IMR-90 (cell line): ENCODE measurements at regions not wholly inside any gene's neighbourhood (a gene's known extent, or its start where the extent isn't known, plus 50 kb on each side); places are given as distances from the start of the nearest gene placed in this dataset.

Experiments used
- ATAC-seq: fragments of 200-7000 bp; cut with Tn5 transposase; 2 replicates; pipeline ENCODE4 v1.9.1; 2020; ENCODE audit warnings: low read depth, mild to moderate bottlenecking, moderate library complexity
- BruUV-seq: library from RNA; stranded (reverse); fragments of 400-500 nt; replicated peaks from 2 replicates; lab custom pipeline; 2021; lab: Mats Ljungman, UMichigan
- CTCF ChIA-PET: fragments of 300-600 bp; formaldehyde crosslinking; extraction: SDS; loops from one replicate; lab custom pipeline; 2021; ENCODE audit warnings: antibody characterized with exemption; lab: Yijun Ruan, JAX
- POLR2A ChIA-PET: fragments of 300-600 bp; sonication (Branson Sonifier 250); formaldehyde crosslinking; loops from one replicate; lab custom pipeline; 2022; ENCODE audit warnings: antibody characterized with exemption; ENCODE audit not compliant: unreplicated experiment; lab: Charles Lee
- DNase-seq: peaks from one replicate; pipeline ENCODE4 v3.0.0; 2013
- H2AFZ ChIP-seq: replicated peaks from 2 replicates; pipeline ENCODE3; 2013; ENCODE audit warnings: low read length, mild to moderate bottlenecking; ENCODE audit not compliant: poor library complexity
- H2AK5ac ChIP-seq: 2 replicates; pipeline ENCODE4 v1.6.1; 2013; ENCODE audit warnings: low read depth, low read length, inconsistent platforms
- H2AK9ac ChIP-seq: replicated peaks from 2 replicates; pipeline ENCODE3; 2013; ENCODE audit warnings: mild to moderate bottlenecking, low read depth, low read length, moderate library complexity; ENCODE audit not compliant: poor library complexity
- H2BK120ac ChIP-seq: 2 replicates; pipeline ENCODE4 v1.6.1; 2013; ENCODE audit warnings: low read depth, low read length, inconsistent platforms
- H2BK15ac ChIP-seq: 3 replicates; pipeline ENCODE4 v1.6.1; 2013; ENCODE audit warnings: low read depth, low read length, inconsistent platforms
- H2BK20ac ChIP-seq: 2 replicates; pipeline ENCODE4 v1.6.1; 2013; ENCODE audit warnings: low read depth, mild to moderate bottlenecking, inconsistent platforms, low read length, moderate library complexity
- H2BK5ac ChIP-seq: 2 replicates; pipeline ENCODE4 v1.6.1; 2013; ENCODE audit warnings: mild to moderate bottlenecking, low read depth, low read length, inconsistent platforms; ENCODE audit not compliant: poor library complexity, severe bottlenecking
- H3K14ac ChIP-seq: replicated peaks from 2 replicates; pipeline ENCODE4 v1.6.1; 2013; ENCODE audit warnings: low read depth, low read length, inconsistent platforms
- H3K18ac ChIP-seq: 2 replicates; pipeline ENCODE4 v1.6.1; 2013; ENCODE audit warnings: low read depth, low read length, control low read depth
- H3K23ac ChIP-seq: 2 replicates; pipeline ENCODE4 v1.6.1; 2013; ENCODE audit warnings: low read depth, low read length, inconsistent platforms
- H3K27ac ChIP-seq: 2 replicates; pipeline ENCODE4 v1.5.1; 2013; ENCODE audit warnings: mild to moderate bottlenecking, control low read depth, low read length; ENCODE audit not compliant: insufficient read depth
- H3K27me3 ChIP-seq: 2 replicates; pipeline ENCODE4 v1.6.1; 2013; ENCODE audit warnings: low read length; ENCODE audit not compliant: control insufficient read depth, insufficient read depth
- H3K36me3 ChIP-seq: 2 replicates; pipeline ENCODE4 v1.6.1; 2013; ENCODE audit warnings: low read length, mixed read lengths; ENCODE audit not compliant: control insufficient read depth, insufficient read depth
- H3K4ac ChIP-seq: 2 replicates; pipeline ENCODE4 v1.6.1; 2013; ENCODE audit warnings: low read depth, low read length, inconsistent platforms
- H3K4me1 ChIP-seq: 2 replicates; pipeline ENCODE4 v1.6.1; 2013; ENCODE audit warnings: low read length, mixed read lengths; ENCODE audit not compliant: control insufficient read depth, insufficient read depth
- H3K4me2 ChIP-seq: 2 replicates; pipeline ENCODE4 v1.6.1; 2013; ENCODE audit warnings: low read depth, mild to moderate bottlenecking, control low read depth, low read length, moderate library complexity
- H3K4me3 ChIP-seq: 2 replicates; pipeline ENCODE4 v1.5.1; 2013; ENCODE audit warnings: low read depth, mild to moderate bottlenecking, control low read depth, low read length, moderate library complexity; ENCODE audit not compliant: insufficient read depth
- H3K56ac ChIP-seq: 2 replicates; pipeline ENCODE4 v1.6.1; 2013; ENCODE audit warnings: low read length, inconsistent platforms; ENCODE audit not compliant: insufficient read depth; ENCODE audit errors: extremely low read depth
- H3K79me1 ChIP-seq, 2 experiments: 2 replicates each; pipeline ENCODE4 v1.6.1; 2013; ENCODE audit warnings: low read length in 2 of 2, inconsistent platforms in 1 of 2, low read depth in 1 of 2
- H3K9ac ChIP-seq: 2 replicates; pipeline ENCODE4 v1.6.1; 2013; ENCODE audit warnings: low read depth, low read length, control low read depth
- H3K9me1 ChIP-seq: 2 replicates; pipeline ENCODE4 v1.6.1; 2013; ENCODE audit warnings: low read length, inconsistent platforms; ENCODE audit not compliant: insufficient read depth
- H3K9me3 ChIP-seq: 2 replicates; pipeline ENCODE4 v1.6.1; 2013; ENCODE audit warnings: low read length; ENCODE audit not compliant: control insufficient read depth, insufficient read depth
- H4K20me1 ChIP-seq: 2 replicates; pipeline ENCODE4 v1.6.1; 2013; ENCODE audit warnings: low read length, inconsistent platforms; ENCODE audit not compliant: insufficient read depth
- H4K5ac ChIP-seq: 2 replicates; pipeline ENCODE4 v1.6.1; 2013; ENCODE audit warnings: mild to moderate bottlenecking, low read depth, low read length, control low read depth
- H4K8ac ChIP-seq, 2 experiments: 2 replicates each; pipeline ENCODE4 v1.6.1; 2013; ENCODE audit warnings: low read depth in 2 of 2, low read length in 2 of 2, control low read depth in 1 of 2, inconsistent platforms in 1 of 2
- H4K91ac ChIP-seq: 2 replicates; pipeline ENCODE4 v1.6.1; 2013; ENCODE audit warnings: low read depth, low read length, inconsistent platforms; ENCODE audit not compliant: insufficient read depth
- BHLHE40 ChIP-seq: fragments of 150-350 bp; IDR thresholded peaks from 2 replicates; pipeline ENCODE4 v1.6.1; 2016; ENCODE audit warnings: mild to moderate bottlenecking, low read depth, low read length
- CEBPB ChIP-seq: IDR thresholded peaks from 2 replicates; pipeline ENCODE4 v1.6.1; 2012; ENCODE audit warnings: low read depth, low read length, improper control_type of control experiment
- CHD1 ChIP-seq: IDR thresholded peaks from 2 replicates; pipeline ENCODE4 v1.6.1; 2012; ENCODE audit warnings: low read depth, low read length, improper control_type of control experiment
- FOS ChIP-seq: fragments of 150-350 bp; IDR thresholded peaks from 2 replicates; pipeline ENCODE4 v1.6.1; 2016; ENCODE audit warnings: low read depth, low read length
- MAFK ChIP-seq: IDR thresholded peaks from 2 replicates; pipeline ENCODE4 v1.6.1; 2012; ENCODE audit warnings: low read depth, low read length, improper control_type of control experiment
- MAZ ChIP-seq: IDR thresholded peaks from 2 replicates; pipeline ENCODE4 v1.6.1; 2012; ENCODE audit warnings: low read depth, mild to moderate bottlenecking, low read length, improper control_type of control experiment, moderate library complexity, borderline replicate concordance
- MXI1 ChIP-seq: IDR thresholded peaks from 2 replicates; pipeline ENCODE4 v1.6.1; 2012; ENCODE audit warnings: low read depth, mild to moderate bottlenecking, low read length, moderate library complexity, borderline replicate concordance
- NFE2L2 ChIP-seq: fragments of 150-350 bp; IDR thresholded peaks from 2 replicates; pipeline ENCODE4 v1.6.1; 2016; ENCODE audit warnings: low read depth, mild to moderate bottlenecking, low read length
- POLR2A ChIP-seq: IDR thresholded peaks from 2 replicates; pipeline ENCODE4 v1.6.1; 2012; ENCODE audit warnings: mild to moderate bottlenecking, low read depth, low read length
- RAD21 ChIP-seq: IDR thresholded peaks from 2 replicates; pipeline ENCODE4 v1.6.1; 2012; ENCODE audit warnings: low read length, improper control_type of control experiment
- RCOR1 ChIP-seq: IDR thresholded peaks from 2 replicates; pipeline ENCODE4 v1.6.1; 2012; ENCODE audit warnings: mild to moderate bottlenecking, low read length, improper control_type of control experiment; ENCODE audit not compliant: insufficient replicate concordance
- RFX5 ChIP-seq: IDR thresholded peaks from 2 replicates; pipeline ENCODE4 v1.8.0; 2012; ENCODE audit warnings: low read depth, mild to moderate bottlenecking, low read length, moderate library complexity
- SMC3 ChIP-seq: fragments of 150-350 bp; IDR thresholded peaks from 2 replicates; pipeline ENCODE4 v1.6.1; 2016; ENCODE audit warnings: low read depth, mild to moderate bottlenecking, antibody characterized with exemption, low read length, moderate library complexity
- WGBS, 2 experiments: methylation state at CpG; one replicate each; pipeline versions ENCODE4 v1.1.5 to v1.1.7; 2013; ENCODE audit warnings: missing lambda C conversion rate in 2 of 2; ENCODE audit not compliant: insufficient read length in 1 of 2; ENCODE audit errors: extremely low coverage in 2 of 2; 5-methylcytosine and 5-hydroxymethylcytosine counted together
- dilution Hi-C: fragments of 300-500 bp; cut with HindIII; formaldehyde crosslinking; loops from one replicate; pipeline ENCODE4 v1.14.3; 2018; ENCODE audit warnings: low sequenced_read_pairs; ENCODE audit not compliant: unreplicated experiment
- in situ Hi-C: fragments of 300-500 bp; cut with MboI; formaldehyde crosslinking; loops from 3 replicates; pipeline ENCODE4 v1.14.3; 2019; ENCODE audit warnings: low sequenced_read_pairs, inconsistent platforms, mixed read lengths
- intact Hi-C: fragments of 100-400 bp; cut with micrococcal nuclease; formaldehyde crosslinking; loops from 2 replicates; pipeline ENCODE4 v1.10.0; 2022
- TF ChIP-seq, protein P1 (sequence below): fragments of 150-350 bp; IDR thresholded peaks from 2 replicates; pipeline ENCODE4 v1.6.1; 2017; ENCODE audit warnings: mild to moderate bottlenecking, antibody characterized with exemption, low read length, low read depth
- TF ChIP-seq, protein P2 (sequence below): conservative IDR thresholded peaks from 2 replicates; pipeline ENCODE4 v1.5.1; 2012; ENCODE audit warnings: mild to moderate bottlenecking, low read depth, low read length, improper control_type of control experiment
- TF ChIP-seq, protein P3 (sequence below): fragments of 150-350 bp; IDR thresholded peaks from 2 replicates; pipeline ENCODE4 v1.6.1; 2016; ENCODE audit warnings: low read depth, mild to moderate bottlenecking, low read length, moderate library complexity, borderline replicate concordance

DNA sequence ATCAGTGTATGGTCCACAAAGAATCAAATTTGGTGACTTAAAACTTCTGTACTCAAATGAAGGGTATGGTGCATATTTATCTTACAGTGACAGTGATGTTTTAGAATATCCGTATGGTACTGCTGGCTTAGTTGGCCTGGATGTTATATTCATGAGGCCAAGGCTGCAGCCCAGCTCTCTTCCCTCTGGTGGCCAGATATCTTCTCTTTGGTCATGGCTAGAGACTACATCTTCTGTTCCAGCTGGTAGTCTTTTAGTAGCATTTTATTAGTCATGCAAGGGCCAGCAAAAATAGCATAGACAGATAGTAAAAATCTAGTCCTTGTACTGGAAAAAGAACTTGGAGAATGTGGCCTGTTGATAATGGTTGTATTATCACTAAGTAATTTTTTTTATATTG is 124.0 kb upstream of the ROPN1 start:
- Histone ChIP-seq H2AFZ (no peak overlapping the region), H3K27me3 (no peaks in the 10 kb centered on the region), H2AK9ac (no peak overlapping the region), H3K9me3 (no peaks in the 10 kb centered on the region), H2BK15ac (no peak overlapping the region), H3K56ac (no peak overlapping the region), H4K20me1 (peaks cover 4% of the 10 kb centered on the region; the same call in 1 of the 2 replicates), H3K9ac (no peak overlapping the region), H3K4me3 (no peak overlapping the region), H3K18ac (no peak overlapping the region), H2BK20ac (no peak overlapping the region), H3K4ac (no peak overlapping the region), H4K91ac (no peak overlapping the region), H4K8ac (no peak overlapping the region), H3K23ac (no peak overlapping the region), H4K5ac (no peak overlapping the region), H3K36me3 (no peaks in the 10 kb centered on the region), H2BK120ac (no peak overlapping the region), H3K9me1 (peaks cover 14% of the 10 kb centered on the region), H3K4me2 (no peak overlapping the region), H2AK5ac (no peak overlapping the region), H3K79me1 (no peaks in the 10 kb centered on the region), H3K4me1 (peaks cover 22% of the 10 kb centered on the region), H3K14ac (no peak overlapping the region), H3K27ac (no peak overlapping the region), H2BK5ac (no peak overlapping the region)
- ChIA-PET CTCF (no interaction called here), POLR2A (no interaction called here)
- DNase-seq (no peak), ATAC-seq (no peak)
- intact Hi-C loops, result no loop called here
- dilution Hi-C loops, result no loop called here
- in situ Hi-C loops, result no loop called here
- TF ChIP-seq SMC3 (no peak), MAFK (no peak), RFX5 (no peak), RAD21 (no peak), BHLHE40 (no peak), CHD1 (no peak), NFE2L2 (no peak), POLR2A (no peak), MXI1 (no peak), CEBPB (no peak), RCOR1 (no peak), FOS (no peak), MAZ (no peak)
- TF ChIP-seq, protein P1, sequence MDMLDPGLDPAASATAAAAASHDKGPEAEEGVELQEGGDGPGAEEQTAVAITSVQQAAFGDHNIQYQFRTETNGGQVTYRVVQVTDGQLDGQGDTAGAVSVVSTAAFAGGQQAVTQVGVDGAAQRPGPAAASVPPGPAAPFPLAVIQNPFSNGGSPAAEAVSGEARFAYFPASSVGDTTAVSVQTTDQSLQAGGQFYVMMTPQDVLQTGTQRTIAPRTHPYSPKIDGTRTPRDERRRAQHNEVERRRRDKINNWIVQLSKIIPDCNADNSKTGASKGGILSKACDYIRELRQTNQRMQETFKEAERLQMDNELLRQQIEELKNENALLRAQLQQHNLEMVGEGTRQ, result no peak
- TF ChIP-seq, protein P2, sequence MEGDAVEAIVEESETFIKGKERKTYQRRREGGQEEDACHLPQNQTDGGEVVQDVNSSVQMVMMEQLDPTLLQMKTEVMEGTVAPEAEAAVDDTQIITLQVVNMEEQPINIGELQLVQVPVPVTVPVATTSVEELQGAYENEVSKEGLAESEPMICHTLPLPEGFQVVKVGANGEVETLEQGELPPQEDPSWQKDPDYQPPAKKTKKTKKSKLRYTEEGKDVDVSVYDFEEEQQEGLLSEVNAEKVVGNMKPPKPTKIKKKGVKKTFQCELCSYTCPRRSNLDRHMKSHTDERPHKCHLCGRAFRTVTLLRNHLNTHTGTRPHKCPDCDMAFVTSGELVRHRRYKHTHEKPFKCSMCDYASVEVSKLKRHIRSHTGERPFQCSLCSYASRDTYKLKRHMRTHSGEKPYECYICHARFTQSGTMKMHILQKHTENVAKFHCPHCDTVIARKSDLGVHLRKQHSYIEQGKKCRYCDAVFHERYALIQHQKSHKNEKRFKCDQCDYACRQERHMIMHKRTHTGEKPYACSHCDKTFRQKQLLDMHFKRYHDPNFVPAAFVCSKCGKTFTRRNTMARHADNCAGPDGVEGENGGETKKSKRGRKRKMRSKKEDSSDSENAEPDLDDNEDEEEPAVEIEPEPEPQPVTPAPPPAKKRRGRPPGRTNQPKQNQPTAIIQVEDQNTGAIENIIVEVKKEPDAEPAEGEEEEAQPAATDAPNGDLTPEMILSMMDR, result no peak
- TF ChIP-seq, protein P3, sequence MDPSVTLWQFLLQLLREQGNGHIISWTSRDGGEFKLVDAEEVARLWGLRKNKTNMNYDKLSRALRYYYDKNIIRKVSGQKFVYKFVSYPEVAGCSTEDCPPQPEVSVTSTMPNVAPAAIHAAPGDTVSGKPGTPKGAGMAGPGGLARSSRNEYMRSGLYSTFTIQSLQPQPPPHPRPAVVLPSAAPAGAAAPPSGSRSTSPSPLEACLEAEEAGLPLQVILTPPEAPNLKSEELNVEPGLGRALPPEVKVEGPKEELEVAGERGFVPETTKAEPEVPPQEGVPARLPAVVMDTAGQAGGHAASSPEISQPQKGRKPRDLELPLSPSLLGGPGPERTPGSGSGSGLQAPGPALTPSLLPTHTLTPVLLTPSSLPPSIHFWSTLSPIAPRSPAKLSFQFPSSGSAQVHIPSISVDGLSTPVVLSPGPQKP, result no peak
- no CpG with 5 or more reads among the region's 1 CpG for WGBS, 2 experiments
- BruUV-seq, result no TSS peak
